Spinal cord (tissue), 9 donors: ENCODE measurements at regions not wholly inside any gene's neighbourhood (a gene's known extent, or its start where the extent isn't known, plus 50 kb on each side); places are given as distances from the start of the nearest gene placed in this dataset.
"Not testable (repeated sequence)": the region's sequence is repeated elsewhere in the genome, so short reads cannot be mapped to it uniquely, and the experiment has no call there.

Experiments
- DNase-seq, 6 donors: peaks; one replicate each; pipeline versions ENCODE4 v3.0.0 to v3.0.0-alpha.2; 2013 to 2015; ENCODE audit warnings: low spot score in 6 of 6, low read depth in 4 of 6
- H3K27ac ChIP-seq: one replicate; pipeline ENCODE4 v1.5.1; 2013; ENCODE audit warnings: low read depth, low read length, control low read depth
- H3K27me3 ChIP-seq: one replicate; pipeline ENCODE4 v1.6.1; 2013; ENCODE audit warnings: low read length; ENCODE audit not compliant: control insufficient read depth, insufficient read depth
- H3K36me3 ChIP-seq: one replicate; pipeline ENCODE4 v1.6.1; 2013; ENCODE audit warnings: low read length; ENCODE audit not compliant: control insufficient read depth, insufficient read depth
- H3K4me1 ChIP-seq: one replicate; pipeline ENCODE4 v1.6.1; 2013; ENCODE audit warnings: low read length; ENCODE audit not compliant: control insufficient read depth, insufficient read depth
- H3K4me3 ChIP-seq: one replicate; pipeline ENCODE4 v1.5.1; 2013; ENCODE audit warnings: low read depth, low read length, control low read depth
- H3K9me3 ChIP-seq: one replicate; pipeline ENCODE4 v1.6.1; 2013; ENCODE audit warnings: low read length; ENCODE audit not compliant: control insufficient read depth, insufficient read depth
- WGBS: methylation state at CpG from one replicate; pipeline ENCODE4 v1.1.5; 2013; ENCODE audit warnings: missing lambda C conversion rate; ENCODE audit not compliant: insufficient coverage; 5-methylcytosine and 5-hydroxymethylcytosine counted together
- donor health status: healthy.

DNA sequence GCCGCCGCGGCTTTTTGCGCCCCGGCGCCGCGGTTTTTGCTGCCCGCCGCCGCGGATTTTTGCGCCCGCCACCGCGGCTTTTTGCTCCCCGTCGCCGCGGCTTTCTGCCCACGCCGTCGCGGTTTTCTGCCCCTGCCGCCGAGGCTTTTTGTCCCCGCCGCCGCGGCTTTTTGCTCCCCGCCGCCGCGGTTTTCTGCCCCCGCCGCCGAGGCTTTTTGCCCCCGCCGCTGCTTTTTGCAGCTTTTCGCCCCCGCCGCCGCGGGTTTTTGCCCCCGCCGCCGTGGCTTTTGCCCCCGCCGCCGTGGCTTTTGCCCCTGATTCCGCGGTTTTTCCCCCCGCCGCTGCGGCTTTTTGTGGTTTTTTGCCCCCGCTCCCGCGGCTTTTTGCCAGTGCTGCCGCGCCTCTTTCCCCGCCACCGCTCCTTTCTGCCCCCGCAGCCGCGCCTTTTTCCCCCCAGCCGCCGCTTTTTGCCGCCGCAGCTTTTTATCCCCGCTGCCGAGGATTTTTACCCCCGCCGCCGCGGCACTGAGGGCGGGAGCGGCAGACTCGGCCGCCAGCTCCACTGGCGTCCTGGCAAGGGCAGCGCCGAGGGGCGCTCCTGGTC lies 518.6 kb upstream of the WSB1 start:
- 48% methylated on average over 72 of the region's 83 CpGs for WGBS
- H3K4me1 ChIP-seq = no peaks in the 10 kb centered on the region
- peaks cover 2% of the 10 kb centered on the region for H3K9me3 ChIP-seq
- H3K27ac ChIP-seq = no peak overlapping the region
- no peaks in the 10 kb centered on the region for H3K36me3 ChIP-seq
- no peak overlapping the region for H3K4me3 ChIP-seq
- H3K27me3 ChIP-seq = no peaks in the 10 kb centered on the region
- no peak for DNase-seq

DNA sequence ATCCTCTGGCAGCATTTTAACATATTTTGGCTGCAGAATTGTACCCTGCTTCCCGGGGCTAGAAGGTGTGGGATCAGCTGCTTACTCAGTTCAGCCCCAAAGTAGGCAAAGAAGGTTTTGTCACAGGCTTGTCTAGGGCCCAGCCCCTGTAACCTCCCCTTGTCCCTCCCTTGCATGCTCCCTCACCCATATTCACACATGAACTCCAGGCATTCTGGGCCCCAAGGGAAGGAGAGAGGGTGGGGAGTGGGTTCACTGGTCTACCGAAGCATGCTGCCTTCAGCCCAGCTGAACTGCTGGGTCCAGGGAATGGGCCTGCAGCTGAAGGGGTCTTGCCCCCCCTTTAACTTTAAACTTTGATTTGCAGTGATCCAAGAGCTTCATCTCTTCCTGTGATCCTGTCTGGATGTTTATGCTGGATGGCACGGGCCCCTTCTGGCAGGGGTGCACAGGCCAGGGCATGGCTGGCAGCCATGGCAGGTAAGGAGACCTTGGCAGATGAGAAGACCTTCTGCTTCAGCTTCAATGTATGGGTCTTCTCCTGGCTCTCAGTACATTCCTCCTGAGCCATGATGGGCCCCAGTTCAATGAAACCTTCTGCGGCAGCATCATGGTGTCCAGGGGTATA lies 513.6 kb upstream of the WSB1 start:
- not testable (repeated sequence) for DNase-seq, H3K9me3 ChIP-seq, H3K27me3 ChIP-seq, H3K4me1 ChIP-seq, H3K27ac ChIP-seq, H3K4me3 ChIP-seq, H3K36me3 ChIP-seq
- 50% methylated on average over 3 of the region's 4 CpGs for whole genome bisulfite sequencing

DNA sequence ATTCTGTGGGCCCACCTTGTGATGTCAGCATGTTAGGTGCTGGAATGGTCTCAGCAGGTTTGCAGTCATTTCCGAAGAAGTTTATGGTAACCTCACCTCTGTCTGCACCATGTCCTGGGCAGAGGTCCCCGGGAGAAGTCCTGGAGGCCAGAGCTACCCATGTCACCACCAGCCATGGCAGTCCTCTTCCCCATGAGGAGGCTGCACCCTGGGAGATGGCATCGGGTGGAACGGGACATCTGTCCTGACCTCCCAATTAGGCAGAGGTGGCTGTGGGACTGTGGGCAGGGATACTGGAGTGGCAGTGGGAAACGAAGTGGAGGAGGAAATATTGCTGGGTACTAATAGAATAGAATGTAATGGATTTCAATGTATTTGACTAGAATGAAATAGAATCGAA lies 511.8 kb upstream of the WSB1 start:
- H3K4me1 ChIP-seq = no peaks in the 10 kb centered on the region
- H3K36me3 ChIP-seq = no peaks in the 10 kb centered on the region
- DNase-seq = no peak
- H3K4me3 ChIP-seq = no peak overlapping the region
- 63% methylated on average over 5 of the region's 6 CpGs for WGBS
- no peaks in the 10 kb centered on the region for H3K27me3 ChIP-seq
- H3K9me3 ChIP-seq = peaks cover 3% of the 10 kb centered on the region
- H3K27ac ChIP-seq = no peak overlapping the region

DNA sequence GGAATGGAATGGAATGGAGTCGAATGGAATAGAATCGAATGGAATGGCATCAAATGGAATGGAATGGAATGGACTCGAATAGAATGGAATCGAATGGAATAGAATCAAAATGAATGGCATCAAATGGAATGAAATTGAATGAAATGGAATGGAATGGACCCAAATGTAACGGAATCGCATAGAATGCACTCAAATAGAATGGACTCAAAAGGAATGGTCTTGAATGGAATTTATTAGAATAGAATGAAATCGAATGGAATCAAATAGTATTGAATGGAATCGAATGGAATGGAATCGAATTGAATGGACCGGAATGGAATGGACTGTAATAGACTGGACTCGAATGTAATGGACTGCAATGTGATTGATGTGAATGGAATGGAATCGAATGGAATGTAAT lies 501.4 kb upstream of the WSB1 start:
- peak in 5 of 6 donors; percentile 1 to 50 (median 9) for DNase-seq
- 81% methylated on average over 12 of the region's 12 CpGs for WGBS
- Histone ChIP-seq H3K27me3 (no peaks in the 10 kb centered on the region), H3K27ac (no peak overlapping the region), H3K4me1 (no peaks in the 10 kb centered on the region), H3K9me3 (peaks cover 13% of the 10 kb centered on the region), H3K4me3 (no peak overlapping the region), H3K36me3 (no peaks in the 10 kb centered on the region)

DNA sequence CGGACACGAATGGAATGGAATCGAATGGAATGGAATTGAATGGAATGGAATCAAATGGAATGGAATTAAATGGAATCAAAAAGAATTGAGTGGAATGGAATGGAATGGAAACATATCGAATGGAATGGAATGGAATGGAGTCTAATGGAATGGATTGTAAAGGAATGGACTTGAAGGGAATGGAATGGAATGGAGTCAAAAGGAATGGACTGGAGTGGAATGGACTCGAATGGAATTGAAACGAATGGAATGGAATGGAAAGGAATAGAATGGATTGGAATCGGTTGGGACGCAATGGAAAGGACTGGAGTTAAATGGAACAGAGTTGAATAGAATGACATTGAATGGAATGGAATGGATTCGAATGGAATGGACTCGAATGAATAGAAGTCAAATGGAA lies 486.9 kb upstream of the WSB1 start:
- DNase-seq = no peak
- WGBS = 71% methylated on average over 10 of the region's 10 CpGs
- no peak overlapping the region for H3K27ac ChIP-seq
- no peaks in the 10 kb centered on the region for H3K4me1 ChIP-seq
- H3K4me3 ChIP-seq = no peak overlapping the region
- H3K36me3 ChIP-seq = no peaks in the 10 kb centered on the region
- H3K9me3 ChIP-seq = peaks cover 9% of the 10 kb centered on the region
- H3K27me3 ChIP-seq = no peaks in the 10 kb centered on the region

DNA sequence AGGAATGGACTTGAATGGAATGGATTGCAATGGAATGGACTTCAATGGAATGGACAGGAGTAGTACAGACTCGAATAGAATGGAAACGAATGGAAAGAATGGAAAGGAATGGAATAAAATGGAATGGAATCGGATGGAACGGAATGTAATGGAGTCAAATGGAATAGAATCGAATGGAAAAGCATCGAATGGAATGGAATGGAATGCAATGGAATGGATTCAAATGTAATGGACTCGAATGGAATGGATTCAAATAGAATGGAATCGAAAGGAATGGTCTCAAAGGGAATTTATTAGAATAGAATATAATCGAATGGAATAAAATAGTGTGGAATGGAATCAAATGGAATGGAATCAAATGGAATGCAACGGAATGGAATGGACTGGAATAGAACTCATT lies 484.9 kb upstream of the WSB1 start:
- no peak overlapping the region for H3K27ac ChIP-seq
- 66% methylated on average over 10 of the region's 10 CpGs for WGBS
- H3K9me3 ChIP-seq = peaks cover 10% of the 10 kb centered on the region
- H3K27me3 ChIP-seq = no peaks in the 10 kb centered on the region
- no peaks in the 10 kb centered on the region for H3K4me1 ChIP-seq
- H3K4me3 ChIP-seq = no peak overlapping the region
- peak in 2 of 6 donors; percentile 0 to 15 for DNase-seq
- no peaks in the 10 kb centered on the region for H3K36me3 ChIP-seq

DNA sequence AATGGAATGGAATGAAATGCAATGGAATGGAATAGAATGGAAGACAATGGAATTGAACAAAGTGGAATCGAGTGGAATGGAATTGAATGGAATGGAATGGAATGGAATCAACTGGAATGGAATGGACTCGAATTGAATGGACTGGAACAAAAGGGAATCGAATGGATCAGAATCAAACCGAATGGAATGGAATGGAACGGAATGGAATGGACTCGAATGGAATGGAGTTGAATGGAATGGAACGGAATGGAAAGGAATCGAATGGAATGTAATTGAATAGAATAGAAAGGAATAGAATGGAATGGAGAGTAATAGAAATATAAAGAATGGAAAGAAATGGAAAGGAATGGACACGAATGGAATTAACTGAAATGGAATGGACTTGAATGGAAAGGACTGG lies 475.2 kb upstream of the WSB1 start:
- Histone ChIP-seq H3K4me1 (no peaks in the 10 kb centered on the region), H3K9me3 (peaks cover 16% of the 10 kb centered on the region), H3K4me3 (no peak overlapping the region), H3K36me3 (no peaks in the 10 kb centered on the region), H3K27ac (no peak overlapping the region), H3K27me3 (no peaks in the 10 kb centered on the region)
- peak in 3 of 6 donors; percentile 0 to 41 (median 12) for DNase-seq
- 77% methylated on average over 9 of the region's 9 CpGs for WGBS
